ENCODE measurements at regions not wholly inside any gene's neighbourhood (a gene's known extent, or its start where the extent isn't known, plus 50 kb on each side); places are given as distances from the start of the nearest gene placed in this dataset.
A peak's percentile ranks its signal among the peaks of the same experiment; 100 is the strongest.

DNA sequence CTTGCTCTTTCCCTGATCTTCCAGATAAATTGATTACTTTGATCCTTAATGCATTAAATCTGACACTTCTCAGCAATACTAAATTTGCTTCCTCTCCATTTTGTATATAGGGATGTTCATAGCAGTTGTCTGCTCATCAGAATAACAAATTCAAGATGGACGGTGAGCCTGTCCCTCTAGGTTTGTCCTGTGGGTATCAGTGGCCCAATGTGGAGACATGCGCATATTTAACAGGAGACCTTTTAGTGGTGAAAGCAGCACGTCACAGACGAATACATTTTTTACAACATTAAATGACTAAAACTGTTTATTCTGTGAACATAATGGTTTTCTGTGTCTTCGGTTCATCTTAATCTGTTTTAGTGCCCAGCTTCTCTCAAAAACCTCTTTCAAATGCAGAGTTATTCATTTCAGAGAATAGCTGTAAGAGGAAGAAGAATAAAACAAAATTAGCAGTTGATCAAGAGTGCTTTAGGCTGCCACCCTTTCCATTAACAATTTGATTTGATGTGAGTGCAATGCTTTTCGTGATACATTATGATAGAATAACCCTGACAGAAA is 1970.4 kb upstream of the WWC1 start:
- TF ChIP-seq, protein P1, sequence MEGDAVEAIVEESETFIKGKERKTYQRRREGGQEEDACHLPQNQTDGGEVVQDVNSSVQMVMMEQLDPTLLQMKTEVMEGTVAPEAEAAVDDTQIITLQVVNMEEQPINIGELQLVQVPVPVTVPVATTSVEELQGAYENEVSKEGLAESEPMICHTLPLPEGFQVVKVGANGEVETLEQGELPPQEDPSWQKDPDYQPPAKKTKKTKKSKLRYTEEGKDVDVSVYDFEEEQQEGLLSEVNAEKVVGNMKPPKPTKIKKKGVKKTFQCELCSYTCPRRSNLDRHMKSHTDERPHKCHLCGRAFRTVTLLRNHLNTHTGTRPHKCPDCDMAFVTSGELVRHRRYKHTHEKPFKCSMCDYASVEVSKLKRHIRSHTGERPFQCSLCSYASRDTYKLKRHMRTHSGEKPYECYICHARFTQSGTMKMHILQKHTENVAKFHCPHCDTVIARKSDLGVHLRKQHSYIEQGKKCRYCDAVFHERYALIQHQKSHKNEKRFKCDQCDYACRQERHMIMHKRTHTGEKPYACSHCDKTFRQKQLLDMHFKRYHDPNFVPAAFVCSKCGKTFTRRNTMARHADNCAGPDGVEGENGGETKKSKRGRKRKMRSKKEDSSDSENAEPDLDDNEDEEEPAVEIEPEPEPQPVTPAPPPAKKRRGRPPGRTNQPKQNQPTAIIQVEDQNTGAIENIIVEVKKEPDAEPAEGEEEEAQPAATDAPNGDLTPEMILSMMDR (IDR thresholded peaks at IDR 0.05; ENCODE audit: low read depth, low read length, missing control alignments), result no peak
- in situ Hi-C loops (cut with HindIII; ENCODE audit: low sequenced_read_pairs), result no loop called here
- DNase-seq (ENCODE audit: low read depth), result no peak
- H3K4me3 ChIP-seq (ENCODE audit: low read depth, low read length), result no peak overlapping the region

DNA sequence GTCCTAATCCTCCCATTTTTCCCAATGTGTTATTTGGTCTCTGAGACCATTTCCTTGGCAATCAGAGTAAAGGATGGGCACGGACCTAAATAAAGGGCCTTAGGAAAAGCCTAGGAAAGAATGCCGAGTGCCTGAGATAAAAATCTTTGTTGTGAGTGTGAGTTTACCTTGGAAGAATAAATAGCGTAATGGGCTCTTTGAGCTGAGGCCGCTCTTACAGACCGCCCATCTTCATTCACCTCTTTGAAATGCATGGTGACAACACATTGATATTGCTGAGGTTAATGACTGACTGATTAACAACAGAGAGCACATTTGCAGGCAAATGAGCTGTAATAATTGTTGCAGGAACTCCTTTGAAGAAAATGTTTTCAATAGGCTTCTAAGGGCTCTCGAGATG is 1967.1 kb upstream of the WWC1 start:
- DNase-seq (ENCODE audit: low read depth), result no peak
- no peak overlapping the region for H3K4me3 ChIP-seq (ENCODE audit: low read depth, low read length)
- in situ Hi-C loops (cut with HindIII; ENCODE audit: low sequenced_read_pairs), result no loop called here
- TF ChIP-seq, protein P1 (IDR thresholded peaks at IDR 0.05; ENCODE audit: low read depth, low read length, missing control alignments), result no peak

DNA sequence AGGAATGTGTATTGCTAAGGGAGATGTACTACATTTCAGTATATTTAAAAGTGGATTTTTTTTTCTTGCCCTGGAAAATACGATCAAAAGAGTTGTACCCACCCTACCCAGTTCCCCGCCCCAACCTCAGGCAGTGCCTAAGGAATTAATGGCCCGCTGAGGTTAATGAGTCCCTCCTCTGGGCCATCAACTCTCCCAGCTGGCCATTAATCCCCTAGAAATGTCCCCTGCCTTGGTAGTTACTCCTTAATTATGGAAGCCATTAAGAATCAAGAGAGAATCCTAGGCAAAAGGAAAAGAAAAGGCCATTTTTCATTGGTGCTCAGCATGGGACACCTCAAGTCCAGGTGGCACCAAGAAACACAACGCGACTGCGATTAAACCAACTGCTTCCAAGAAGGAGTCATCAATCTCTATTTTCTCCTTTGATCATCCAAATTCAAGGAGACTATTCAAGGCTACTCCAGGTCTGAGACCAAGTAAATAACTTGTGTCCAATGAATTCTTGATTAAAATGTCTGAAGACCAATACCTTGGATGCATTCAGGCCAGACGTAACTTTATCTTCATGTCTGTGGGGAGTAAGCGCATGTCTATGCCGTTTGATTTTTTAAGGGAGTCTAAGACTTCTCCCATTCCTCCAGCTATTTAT is 1962.2 kb upstream of the WWC1 start:
- in situ Hi-C loops (cut with HindIII; ENCODE audit: low sequenced_read_pairs), result no loop called here
- no peak for DNase-seq (ENCODE audit: low read depth)
- TF ChIP-seq, protein P1 (IDR thresholded peaks at IDR 0.05; ENCODE audit: low read depth, low read length, missing control alignments), result no peak
- no peak overlapping the region for H3K4me3 ChIP-seq (ENCODE audit: low read depth, low read length)

DNA sequence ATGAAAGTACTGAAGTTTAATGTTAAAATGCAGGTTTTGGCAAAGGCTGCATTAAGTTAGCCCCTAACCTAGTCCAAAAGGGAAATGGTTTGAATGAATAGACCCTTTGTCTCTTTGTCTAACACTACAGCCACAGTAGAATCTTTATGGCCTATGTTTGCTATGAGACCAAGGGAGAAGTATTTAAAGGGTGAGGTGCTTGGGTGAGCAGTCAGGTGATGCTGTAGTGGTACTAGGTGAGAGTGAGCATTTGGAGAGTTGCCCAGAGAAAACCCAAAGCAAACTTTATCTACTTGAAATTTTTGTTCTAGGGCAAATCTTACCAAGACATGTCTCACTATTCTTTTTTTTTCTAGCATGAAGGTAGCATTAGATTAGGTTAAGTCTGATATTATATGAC is 1961.4 kb upstream of the WWC1 start:
- TF ChIP-seq, protein P1 (IDR thresholded peaks at IDR 0.05; ENCODE audit: low read depth, low read length, missing control alignments), result no peak
- in situ Hi-C loops (cut with HindIII; ENCODE audit: low sequenced_read_pairs), result no loop called here
- H3K4me3 ChIP-seq (ENCODE audit: low read depth, low read length), result no peak overlapping the region

DNA sequence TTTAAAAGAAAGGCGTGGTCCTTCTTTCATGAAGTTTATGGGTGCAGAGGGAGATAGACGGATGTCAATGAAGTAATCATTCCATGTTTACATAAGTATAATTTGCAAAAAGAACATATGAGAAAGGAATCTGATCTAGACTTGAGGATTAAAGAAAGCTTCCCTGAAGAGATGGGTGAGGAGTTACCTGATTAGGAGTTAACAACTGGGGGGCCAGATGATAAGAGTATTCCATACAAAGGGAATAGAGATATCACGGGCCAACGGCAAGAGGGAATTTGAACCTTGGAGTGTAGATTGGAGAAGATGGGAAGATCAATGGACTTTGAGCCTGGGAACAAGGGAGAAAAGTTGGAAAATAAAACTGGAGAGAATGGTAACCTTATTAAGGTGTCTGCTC is 1959.9 kb upstream of the WWC1 start:
- in situ Hi-C loops (cut with HindIII; ENCODE audit: low sequenced_read_pairs), result no loop called here

More for the DNA sequence above, 1961.4 kb upstream of the WWC1 start:
- no peak for DNase-seq (ENCODE audit: low read depth)

DNA sequence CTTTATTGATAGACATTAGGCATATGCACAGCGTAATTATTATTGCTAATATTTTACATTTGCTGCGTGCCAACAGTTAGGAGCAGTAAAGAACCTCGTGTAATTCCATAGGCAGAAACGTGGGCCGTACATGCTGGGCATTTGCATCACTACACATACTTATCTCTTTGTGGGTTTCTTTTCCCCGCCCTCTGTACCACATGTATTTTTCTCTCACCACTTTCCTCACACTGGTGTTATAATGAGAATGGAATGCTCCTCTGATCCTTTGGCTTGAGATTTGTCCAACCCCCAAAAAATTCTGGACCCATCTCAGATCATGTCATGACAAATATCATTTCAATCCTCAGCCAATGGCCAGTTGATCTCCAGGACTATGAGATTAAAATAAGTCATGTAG is 1952.6 kb upstream of the WWC1 start:
- no peak overlapping the region for H3K4me3 ChIP-seq (ENCODE audit: low read depth, low read length)
- DNase-seq (ENCODE audit: low read depth), result peak; percentile 2
- in situ Hi-C loops (cut with HindIII; ENCODE audit: low sequenced_read_pairs), result no loop called here
- TF ChIP-seq, protein P1 (IDR thresholded peaks at IDR 0.05; ENCODE audit: low read depth, low read length, missing control alignments), result no peak

More for the DNA sequence above, 1959.9 kb upstream of the WWC1 start:
- no peak overlapping the region for H3K4me3 ChIP-seq (ENCODE audit: low read depth, low read length)
- TF ChIP-seq, protein P1 (IDR thresholded peaks at IDR 0.05; ENCODE audit: low read depth, low read length, missing control alignments), result no peak
- no peak for DNase-seq (ENCODE audit: low read depth)

All from astrocyte of the cerebellum (primary cell).